Left ventricle myocardium inferior (tissue), 1 donor: ENCODE measurements at regions not wholly inside any gene's neighbourhood (a gene's known extent, or its start where the extent isn't known, plus 50 kb on each side); places are given as distances from the start of the nearest gene placed in this dataset.

Experiments used
- DNase-seq: peaks from one replicate; pipeline ENCODE4 v3.0.0-alpha.2; 2020
- H3K27ac ChIP-seq: fragments of 200-600 bp; replicated peaks from 2 replicates; pipeline ENCODE4 v1.8.0; 2021
- H3K27me3 ChIP-seq: fragments of 200-600 bp; 2 replicates; pipeline ENCODE4 v1.8.0; 2021; ENCODE audit warnings: low read depth
- H3K36me3 ChIP-seq: fragments of 200-600 bp; 2 replicates; pipeline ENCODE4 v1.8.0; 2021
- H3K4me1 ChIP-seq: fragments of 200-600 bp; 2 replicates; pipeline ENCODE4 v1.8.0; 2021
- H3K4me3 ChIP-seq: fragments of 200-600 bp; 2 replicates; pipeline ENCODE4 v1.8.0; 2021; ENCODE audit warnings: mild to moderate bottlenecking, moderate library complexity
- H3K9me3 ChIP-seq: fragments of 200-600 bp; replicated peaks from 2 replicates; pipeline ENCODE4 v1.8.0; 2021
- intact Hi-C: fragments of 100-400 bp; cut with micrococcal nuclease; formaldehyde crosslinking; loops from one replicate; pipeline ENCODE4 v1.11.0; 2022
- TF ChIP-seq, protein P1 (sequence below): fragments of 200-600 bp; IDR thresholded peaks from 2 replicates; pipeline ENCODE4 v1.8.0; 2021; ENCODE audit warnings: antibody characterized with exemption, mild to moderate bottlenecking, borderline replicate concordance
- donor health status: DM: no; HTN: yes; CAD: no; lungs with severe emphysema.

GRCh38 chr5:81907012-81907635, 64.7 kb upstream of the ATG10 start:
- Histone ChIP-seq H3K9me3 (no peaks in the 10 kb centered on the region), H3K27ac (no peak overlapping the region), H3K27me3 (no peaks in the 10 kb centered on the region), H3K4me1 (peaks cover 11% of the 10 kb centered on the region), H3K4me3 (no peak overlapping the region), H3K36me3 (no peaks in the 10 kb centered on the region)
- intact Hi-C loops = no loop called here
- TF ChIP-seq, protein P1, sequence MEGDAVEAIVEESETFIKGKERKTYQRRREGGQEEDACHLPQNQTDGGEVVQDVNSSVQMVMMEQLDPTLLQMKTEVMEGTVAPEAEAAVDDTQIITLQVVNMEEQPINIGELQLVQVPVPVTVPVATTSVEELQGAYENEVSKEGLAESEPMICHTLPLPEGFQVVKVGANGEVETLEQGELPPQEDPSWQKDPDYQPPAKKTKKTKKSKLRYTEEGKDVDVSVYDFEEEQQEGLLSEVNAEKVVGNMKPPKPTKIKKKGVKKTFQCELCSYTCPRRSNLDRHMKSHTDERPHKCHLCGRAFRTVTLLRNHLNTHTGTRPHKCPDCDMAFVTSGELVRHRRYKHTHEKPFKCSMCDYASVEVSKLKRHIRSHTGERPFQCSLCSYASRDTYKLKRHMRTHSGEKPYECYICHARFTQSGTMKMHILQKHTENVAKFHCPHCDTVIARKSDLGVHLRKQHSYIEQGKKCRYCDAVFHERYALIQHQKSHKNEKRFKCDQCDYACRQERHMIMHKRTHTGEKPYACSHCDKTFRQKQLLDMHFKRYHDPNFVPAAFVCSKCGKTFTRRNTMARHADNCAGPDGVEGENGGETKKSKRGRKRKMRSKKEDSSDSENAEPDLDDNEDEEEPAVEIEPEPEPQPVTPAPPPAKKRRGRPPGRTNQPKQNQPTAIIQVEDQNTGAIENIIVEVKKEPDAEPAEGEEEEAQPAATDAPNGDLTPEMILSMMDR = no peak
- DNase-seq = no peak

GRCh38 chr5:81906086-81906485, 65.7 kb upstream of the ATG10 start:
- H3K4me3 ChIP-seq = no peak overlapping the region
- H3K36me3 ChIP-seq = no peaks in the 10 kb centered on the region
- H3K9me3 ChIP-seq = peaks cover 6% of the 10 kb centered on the region
- peak; percentile 21 for DNase-seq
- TF ChIP-seq, protein P1 = no peak
- peaks cover 11% of the 10 kb centered on the region for H3K4me1 ChIP-seq
- intact Hi-C loops = no loop called here
- H3K27ac ChIP-seq = no peak overlapping the region
- H3K27me3 ChIP-seq = no peaks in the 10 kb centered on the region

DNA sequence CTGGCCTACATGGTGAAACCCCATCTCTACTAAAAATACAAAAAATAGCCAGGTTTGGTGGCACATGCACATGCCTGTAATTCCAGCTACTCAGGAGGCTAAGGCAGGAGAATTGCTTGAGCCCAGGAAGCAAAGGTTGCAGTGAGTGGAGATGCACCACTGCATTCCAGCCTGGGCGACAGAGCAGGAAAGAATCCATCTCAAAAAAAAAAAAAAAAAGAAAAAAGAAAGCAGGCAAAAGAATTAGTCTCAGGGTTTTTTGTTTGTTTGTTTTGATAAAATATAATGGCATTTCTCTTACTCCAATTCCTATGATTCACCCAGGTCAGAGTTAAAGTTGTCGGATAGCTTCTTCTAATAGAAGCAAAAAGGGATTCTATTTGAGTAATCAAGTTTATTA, 67.0 kb upstream of the ATG10 start:
- Histone ChIP-seq H3K36me3 (no peaks in the 10 kb centered on the region), H3K27me3 (no peaks in the 10 kb centered on the region), H3K4me1 (peaks cover 11% of the 10 kb centered on the region), H3K4me3 (no peak overlapping the region), H3K9me3 (peaks cover 6% of the 10 kb centered on the region), H3K27ac (no peak overlapping the region)
- intact Hi-C loops = no loop called here
- DNase-seq = no peak
- TF ChIP-seq, protein P1 = no peak

- TF ChIP-seq, protein P1 = no peak
- Histone ChIP-seq H3K4me1 (peaks cover 11% of the 10 kb centered on the region), H3K27me3 (no peaks in the 10 kb centered on the region), H3K4me3 (no peak overlapping the region), H3K9me3 (peaks cover 6% of the 10 kb centered on the region), H3K36me3 (no peaks in the 10 kb centered on the region), H3K27ac (no peak overlapping the region)
- intact Hi-C loops = no loop called here
- DNase-seq = no peak
These were observed 67.7 kb upstream of the ATG10 start for GRCh38 chr5:81904166-81904565.

DNA sequence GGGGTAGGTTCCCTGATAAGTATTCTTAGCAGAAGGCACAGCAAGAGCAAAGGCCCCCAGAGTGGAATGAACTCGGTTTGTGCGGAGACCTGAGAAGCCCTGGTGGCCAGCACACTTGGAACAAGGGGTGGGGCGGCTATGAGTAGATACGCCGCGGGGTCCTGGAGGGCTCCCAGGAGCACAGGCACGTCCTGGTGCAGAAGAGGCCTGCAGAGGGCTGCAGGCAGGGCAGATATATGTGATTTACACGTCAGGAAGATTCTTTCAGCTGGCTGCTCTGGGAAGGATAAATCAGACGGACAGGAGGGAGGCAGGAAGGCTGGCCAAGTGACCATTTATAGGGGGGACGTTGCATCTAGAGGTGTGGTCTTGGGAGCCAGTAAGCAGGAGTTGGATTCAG, 70.2 kb upstream of the ATG10 start:
- intact Hi-C loops = no loop called here
- Histone ChIP-seq H3K4me1 (no peaks in the 10 kb centered on the region), H3K27ac (no peak overlapping the region), H3K36me3 (no peaks in the 10 kb centered on the region), H3K4me3 (no peak overlapping the region), H3K9me3 (peaks cover 6% of the 10 kb centered on the region), H3K27me3 (no peaks in the 10 kb centered on the region)
- TF ChIP-seq, protein P1 = no peak
- DNase-seq = no peak
